ENCODE measurements at regions not wholly inside any gene's neighbourhood (a gene's known extent, or its start where the extent isn't known, plus 50 kb on each side); places are given as distances from the start of the nearest gene placed in this dataset.

- TF ChIP-seq EZH2phosphoT487 (IDR thresholded peaks at IDR 0.05; ENCODE audit: borderline replicate concordance) (no peak), CTCF (conservative IDR thresholded peaks at IDR 0.05; ENCODE audit: low read length) (no peak)
Observed at GRCh38 chr1:118636004-118636403, 352.1 kb downstream of the TBX15 start.

All from Loucy (cell line).